ENCODE measurements at regions not wholly inside any gene's neighbourhood (a gene's known extent, or its start where the extent isn't known, plus 50 kb on each side); places are given as distances from the start of the nearest gene placed in this dataset.

DNA sequence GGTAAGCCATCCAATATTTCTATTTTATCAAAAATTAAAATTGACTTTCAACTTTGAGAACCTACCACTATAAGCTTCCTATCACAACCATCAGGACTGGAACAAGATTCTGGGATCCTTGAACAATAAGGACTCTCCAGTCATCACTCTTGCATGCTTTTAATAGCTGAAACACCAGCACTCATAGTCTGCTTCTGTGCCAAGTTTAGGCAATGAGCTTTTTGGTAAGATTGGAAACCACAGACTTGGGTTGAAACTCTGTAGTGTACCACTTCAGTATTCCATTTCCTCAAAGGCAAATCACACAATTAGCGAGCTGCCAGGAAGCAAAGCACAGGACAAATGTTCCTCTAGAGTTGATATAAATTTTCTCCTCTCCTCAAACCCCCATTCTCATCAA, 1065.8 kb upstream of the SLC39A10 start:
- DNase-seq (ENCODE audit: low read depth), result no peak
- TF ChIP-seq, protein P1, sequence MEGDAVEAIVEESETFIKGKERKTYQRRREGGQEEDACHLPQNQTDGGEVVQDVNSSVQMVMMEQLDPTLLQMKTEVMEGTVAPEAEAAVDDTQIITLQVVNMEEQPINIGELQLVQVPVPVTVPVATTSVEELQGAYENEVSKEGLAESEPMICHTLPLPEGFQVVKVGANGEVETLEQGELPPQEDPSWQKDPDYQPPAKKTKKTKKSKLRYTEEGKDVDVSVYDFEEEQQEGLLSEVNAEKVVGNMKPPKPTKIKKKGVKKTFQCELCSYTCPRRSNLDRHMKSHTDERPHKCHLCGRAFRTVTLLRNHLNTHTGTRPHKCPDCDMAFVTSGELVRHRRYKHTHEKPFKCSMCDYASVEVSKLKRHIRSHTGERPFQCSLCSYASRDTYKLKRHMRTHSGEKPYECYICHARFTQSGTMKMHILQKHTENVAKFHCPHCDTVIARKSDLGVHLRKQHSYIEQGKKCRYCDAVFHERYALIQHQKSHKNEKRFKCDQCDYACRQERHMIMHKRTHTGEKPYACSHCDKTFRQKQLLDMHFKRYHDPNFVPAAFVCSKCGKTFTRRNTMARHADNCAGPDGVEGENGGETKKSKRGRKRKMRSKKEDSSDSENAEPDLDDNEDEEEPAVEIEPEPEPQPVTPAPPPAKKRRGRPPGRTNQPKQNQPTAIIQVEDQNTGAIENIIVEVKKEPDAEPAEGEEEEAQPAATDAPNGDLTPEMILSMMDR (IDR thresholded peaks at IDR 0.05; ENCODE audit: insufficient read depth, low read depth, low read length), result no peak
- no peak overlapping the region for H3K4me3 ChIP-seq (ENCODE audit: low read depth, low read length)

DNA sequence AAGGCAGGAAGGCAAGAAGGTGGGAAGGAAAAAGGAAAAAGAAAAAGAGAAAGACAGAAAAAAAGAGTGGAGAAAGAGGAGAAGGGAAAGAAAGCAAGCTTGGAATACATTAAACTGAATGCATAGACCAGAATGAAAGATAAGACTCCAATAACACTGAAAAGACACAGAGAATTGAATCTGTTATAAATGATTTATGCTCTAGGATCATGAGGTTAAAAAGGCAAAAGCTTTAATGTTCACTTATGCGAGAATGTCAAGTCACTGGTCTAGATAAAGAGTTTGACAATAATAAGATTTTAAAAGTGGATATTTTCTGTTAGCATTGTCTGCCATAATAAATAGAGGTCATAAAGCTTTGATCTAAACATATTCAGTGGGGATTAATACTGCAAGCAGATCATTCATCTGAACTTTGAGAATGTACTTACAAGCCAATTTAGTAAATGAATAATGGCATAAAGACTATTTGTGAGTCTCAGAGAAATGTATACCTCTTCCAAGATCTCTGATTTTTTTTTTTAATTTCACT, 1069.2 kb upstream of the SLC39A10 start:
- H3K4me3 ChIP-seq (ENCODE audit: low read depth, low read length), result no peak overlapping the region
- TF ChIP-seq, protein P1 (IDR thresholded peaks at IDR 0.05; ENCODE audit: insufficient read depth, low read depth, low read length), result no peak
- DNase-seq (ENCODE audit: low read depth), result no peak

DNA sequence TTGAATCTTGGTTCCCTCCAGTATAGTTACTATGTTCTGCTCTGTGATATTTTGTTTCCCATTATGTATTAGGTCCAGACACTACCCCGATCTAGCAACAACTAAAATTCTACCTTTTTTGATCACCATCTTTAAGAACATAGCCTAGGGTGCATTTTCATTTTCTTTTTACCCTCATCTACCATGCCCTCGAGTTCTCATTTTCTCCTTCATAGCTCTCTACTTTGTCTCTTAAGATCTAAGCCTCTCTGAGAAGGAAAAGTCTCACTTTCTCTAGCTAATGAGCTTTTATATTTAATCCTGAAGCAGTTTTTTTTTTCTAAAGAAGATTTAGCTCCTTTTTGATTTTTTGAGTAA, 1089.4 kb upstream of the SLC39A10 start:
- no peak overlapping the region for H3K4me3 ChIP-seq (ENCODE audit: low read depth, low read length)
- TF ChIP-seq, protein P1 (IDR thresholded peaks at IDR 0.05; ENCODE audit: insufficient read depth, low read depth, low read length), result no peak
- DNase-seq (ENCODE audit: low read depth), result no peak

DNA sequence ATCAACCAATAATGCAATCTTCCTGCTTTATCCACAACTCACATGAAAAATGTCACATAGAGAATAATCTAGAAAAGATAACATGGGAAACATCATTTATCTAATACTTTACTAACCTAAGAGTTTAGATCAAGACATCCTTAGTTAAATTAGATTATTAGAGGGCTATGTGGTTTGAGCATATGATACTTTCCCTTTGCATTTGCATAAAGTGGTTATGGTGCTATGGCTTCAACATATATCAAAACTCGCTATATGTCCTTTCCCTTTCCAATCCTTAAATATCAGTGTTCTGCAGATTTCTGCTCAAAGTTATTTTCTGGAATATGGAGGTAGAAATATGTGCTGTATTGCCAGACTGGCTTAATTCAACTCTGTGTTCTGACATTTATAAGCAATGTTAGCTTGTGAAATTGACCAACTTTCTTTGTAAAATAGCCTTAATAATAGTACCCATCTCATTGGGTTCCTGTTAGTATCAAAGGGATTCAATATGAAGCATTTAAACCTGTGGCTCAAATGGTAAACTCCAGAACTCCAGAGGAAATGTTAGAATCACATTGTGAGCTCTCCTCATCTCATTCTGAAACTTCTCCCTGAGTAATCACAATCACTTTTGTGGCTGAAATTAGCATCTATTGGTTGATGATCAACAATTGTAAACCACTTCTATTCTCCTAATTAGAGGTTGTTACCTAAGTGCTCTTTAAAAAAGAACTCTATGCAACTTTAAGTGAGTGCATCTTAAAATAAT, 1089.9 kb upstream of the SLC39A10 start:
- TF ChIP-seq, protein P1 (IDR thresholded peaks at IDR 0.05; ENCODE audit: insufficient read depth, low read depth, low read length), result no peak
- no peak overlapping the region for H3K4me3 ChIP-seq (ENCODE audit: low read depth, low read length)
- no peak for DNase-seq (ENCODE audit: low read depth)

DNA sequence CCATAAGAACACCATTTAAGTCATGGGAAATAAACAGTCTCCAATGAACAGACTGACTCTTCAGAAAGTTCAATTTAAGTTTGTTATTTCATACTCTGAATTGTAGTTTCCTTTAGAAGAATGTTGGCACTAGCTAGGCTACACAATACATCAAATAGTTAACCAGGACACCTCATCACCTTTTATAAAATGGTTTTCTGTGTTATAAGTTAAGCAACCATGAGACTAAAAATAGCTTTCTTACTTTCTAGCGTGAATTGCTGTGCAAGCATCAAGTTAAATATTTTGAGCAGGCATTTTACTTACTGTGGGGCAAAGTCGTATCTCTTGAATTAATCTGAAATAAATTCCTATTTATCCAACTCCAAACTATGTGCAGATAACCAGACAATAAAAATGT, 1092.6 kb upstream of the SLC39A10 start:
- TF ChIP-seq, protein P1 (IDR thresholded peaks at IDR 0.05; ENCODE audit: insufficient read depth, low read depth, low read length), result no peak
- DNase-seq (ENCODE audit: low read depth), result no peak
- no peak overlapping the region for H3K4me3 ChIP-seq (ENCODE audit: low read depth, low read length)

DNA sequence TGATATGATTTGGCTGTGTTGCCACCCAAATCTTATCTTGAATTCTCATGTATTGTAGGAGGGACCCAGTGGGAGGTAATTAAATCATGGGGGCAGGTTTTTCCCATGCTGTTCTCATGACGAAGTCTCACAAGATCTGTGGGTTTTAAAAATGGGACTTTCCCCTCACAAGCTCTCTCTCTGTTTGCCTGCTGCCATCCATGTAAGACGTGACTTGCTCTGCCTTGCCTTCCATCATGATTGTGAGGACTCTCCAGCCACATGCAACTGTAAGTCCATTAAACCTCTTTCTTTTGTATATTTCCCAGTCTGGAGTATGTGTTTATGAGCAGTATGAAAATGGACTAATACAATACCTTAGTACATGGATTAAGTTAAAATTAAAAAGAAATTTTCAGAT, 1094.7 kb upstream of the SLC39A10 start:
- DNase-seq (ENCODE audit: low read depth), result no peak
- no peak overlapping the region for H3K4me3 ChIP-seq (ENCODE audit: low read depth, low read length)
- TF ChIP-seq, protein P1 (IDR thresholded peaks at IDR 0.05; ENCODE audit: insufficient read depth, low read depth, low read length), result no peak

DNA sequence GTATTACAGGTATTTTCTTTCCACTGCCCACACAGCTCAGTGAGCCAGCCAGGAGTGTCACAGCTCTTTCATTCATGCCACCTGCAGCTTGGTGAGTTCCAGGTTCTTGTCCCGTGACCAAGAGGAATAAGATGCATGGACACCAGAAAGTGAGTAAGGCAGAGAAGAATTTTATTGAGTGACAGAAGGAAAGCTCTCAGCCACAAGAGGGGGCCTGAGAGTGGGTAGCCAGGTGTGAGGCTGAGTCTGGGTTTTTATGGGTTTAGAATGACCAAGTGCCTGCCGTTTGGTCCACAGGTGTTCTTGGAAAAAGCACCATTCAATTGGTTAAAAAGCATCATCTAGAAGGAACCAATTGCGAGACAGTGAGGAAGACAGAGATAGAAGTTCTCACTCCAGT, 1097.1 kb upstream of the SLC39A10 start:
- TF ChIP-seq, protein P1 (IDR thresholded peaks at IDR 0.05; ENCODE audit: insufficient read depth, low read depth, low read length), result no peak
- no peak for DNase-seq (ENCODE audit: low read depth)
- no peak overlapping the region for H3K4me3 ChIP-seq (ENCODE audit: low read depth, low read length)

Measured in fibroblast of villous mesenchyme (primary cell).